ENCODE measurements at regions not wholly inside any gene's neighbourhood (a gene's known extent, or its start where the extent isn't known, plus 50 kb on each side); places are given as distances from the start of the nearest gene placed in this dataset.

DNA sequence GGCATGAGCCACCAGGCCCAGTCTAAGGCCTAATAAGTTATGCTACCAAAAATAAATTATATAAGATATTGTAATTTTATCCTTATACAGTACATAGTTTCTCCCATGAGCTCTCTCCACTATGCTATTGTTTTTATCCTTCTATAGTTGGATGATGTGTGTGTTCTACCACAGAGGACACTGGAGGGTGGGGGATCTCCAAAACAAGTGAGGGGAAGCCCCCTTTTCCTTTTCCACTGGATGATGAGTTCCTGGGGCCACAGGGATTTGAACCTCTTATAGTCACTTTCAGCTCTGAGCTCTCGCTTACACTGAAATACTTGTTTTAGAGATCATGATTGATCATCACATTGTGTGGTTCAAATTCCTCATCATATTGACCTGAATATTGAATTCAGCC is 77.6 kb upstream of the VAV3 start:
- TF ChIP-seq POLR2AphosphoS5 (IDR thresholded peaks at IDR 0.05) (no peak), POLR2A (IDR thresholded peaks at IDR 0.05) (no peak), EP300 (IDR thresholded peaks at IDR 0.05) (no peak)
- TF ChIP-seq, protein P1, sequence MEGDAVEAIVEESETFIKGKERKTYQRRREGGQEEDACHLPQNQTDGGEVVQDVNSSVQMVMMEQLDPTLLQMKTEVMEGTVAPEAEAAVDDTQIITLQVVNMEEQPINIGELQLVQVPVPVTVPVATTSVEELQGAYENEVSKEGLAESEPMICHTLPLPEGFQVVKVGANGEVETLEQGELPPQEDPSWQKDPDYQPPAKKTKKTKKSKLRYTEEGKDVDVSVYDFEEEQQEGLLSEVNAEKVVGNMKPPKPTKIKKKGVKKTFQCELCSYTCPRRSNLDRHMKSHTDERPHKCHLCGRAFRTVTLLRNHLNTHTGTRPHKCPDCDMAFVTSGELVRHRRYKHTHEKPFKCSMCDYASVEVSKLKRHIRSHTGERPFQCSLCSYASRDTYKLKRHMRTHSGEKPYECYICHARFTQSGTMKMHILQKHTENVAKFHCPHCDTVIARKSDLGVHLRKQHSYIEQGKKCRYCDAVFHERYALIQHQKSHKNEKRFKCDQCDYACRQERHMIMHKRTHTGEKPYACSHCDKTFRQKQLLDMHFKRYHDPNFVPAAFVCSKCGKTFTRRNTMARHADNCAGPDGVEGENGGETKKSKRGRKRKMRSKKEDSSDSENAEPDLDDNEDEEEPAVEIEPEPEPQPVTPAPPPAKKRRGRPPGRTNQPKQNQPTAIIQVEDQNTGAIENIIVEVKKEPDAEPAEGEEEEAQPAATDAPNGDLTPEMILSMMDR (IDR thresholded peaks at IDR 0.05), result no peak
